ENCODE measurements at regions not wholly inside any gene's neighbourhood (a gene's known extent, or its start where the extent isn't known, plus 50 kb on each side); places are given as distances from the start of the nearest gene placed in this dataset.

DNA sequence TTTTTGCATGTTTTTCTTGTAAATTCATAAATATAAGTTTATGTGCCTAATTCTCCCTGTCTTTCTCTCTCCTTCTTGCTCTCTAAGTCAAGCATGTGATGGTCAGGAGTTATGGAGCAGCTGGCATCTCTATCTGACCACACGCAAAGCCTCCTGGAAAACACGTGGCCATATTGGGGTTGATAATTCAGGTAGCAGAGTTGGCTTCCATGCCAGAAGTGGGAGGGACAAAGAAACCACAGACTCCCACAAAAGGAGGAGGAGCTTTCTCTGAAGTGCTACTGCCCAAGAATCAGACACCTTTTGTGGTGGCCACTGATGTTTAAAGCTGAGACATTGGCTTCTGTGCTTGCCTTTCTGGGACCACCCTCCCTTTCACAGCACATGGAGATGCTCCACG lies 517.6 kb upstream of the TMEM132C start:
- no peak for TF ChIP-seq EZH2 (IDR thresholded peaks at IDR 0.05; ENCODE audit: borderline replicate concordance, insufficient read depth, low read length, poor library complexity, severe bottlenecking)
- TF ChIP-seq CTCF (IDR thresholded peaks at IDR 0.05; ENCODE audit: poor library complexity, severe bottlenecking) = no peak
- no peak for TF ChIP-seq EP300 (conservative IDR thresholded peaks at IDR 0.05; ENCODE audit: poor library complexity, severe bottlenecking)
- TF ChIP-seq TAF1 (IDR thresholded peaks at IDR 0.05; ENCODE audit: low read depth) = no peak
- TF ChIP-seq MXI1 (conservative IDR thresholded peaks at IDR 0.05; ENCODE audit: poor library complexity, severe bottlenecking) = no peak
